AG09319 (cell line): ENCODE measurements at regions not wholly inside any gene's neighbourhood (a gene's known extent, or its start where the extent isn't known, plus 50 kb on each side); places are given as distances from the start of the nearest gene placed in this dataset.

Experiments
- DNase-seq: peaks from one replicate; pipeline ENCODE4 v3.0.0-alpha.2; 2010; ENCODE audit warnings: low read depth; ENCODE audit errors: extremely low read depth
- CTCF ChIP-seq: IDR thresholded peaks from 2 replicates; pipeline ENCODE4 v1.5.1; 2011; ENCODE audit warnings: low read depth, mild to moderate bottlenecking, inconsistent platforms, low read length, moderate library complexity

GRCh38 chr13:22232186-22232585 lies 561.3 kb downstream of the FGF9 start:
- TF ChIP-seq CTCF = no peak
- no peak for DNase-seq

GRCh38 chr13:22235285-22235949 lies 564.5 kb downstream of the FGF9 start:
- DNase-seq = no peak
- no peak for TF ChIP-seq CTCF

- no peak for DNase-seq
- no peak for TF ChIP-seq CTCF
Measured at GRCh38 chr13:22235950-22236290, 565.0 kb downstream of the FGF9 start.

GRCh38 chr13:22238269-22238668 lies 567.4 kb downstream of the FGF9 start:
- no peak for TF ChIP-seq CTCF

GRCh38 chr13:22240716-22241115 lies 569.8 kb downstream of the FGF9 start:
- TF ChIP-seq CTCF = no peak
- no peak for DNase-seq

More at GRCh38 chr13:22238269-22238668, 567.4 kb downstream of the FGF9 start:
- DNase-seq = no peak

- DNase-seq = no peak
- no peak for TF ChIP-seq CTCF
Measured at GRCh38 chr13:22243469-22244163, 572.7 kb downstream of the FGF9 start.

GRCh38 chr13:22252281-22252830 lies 581.5 kb downstream of the FGF9 start:
- DNase-seq = no peak
- TF ChIP-seq CTCF = no peak
